WTC11 (cell line): ENCODE measurements at regions not wholly inside any gene's neighbourhood (a gene's known extent, or its start where the extent isn't known, plus 50 kb on each side); places are given as distances from the start of the nearest gene placed in this dataset.

Experiments
- ATAC-seq: fragments of 200-7000 bp; cut with Tn5 transposase; 2 replicates; pipeline ENCODE4 v1.10.0; 2021; ENCODE audit warnings: mild to moderate bottlenecking, moderate library complexity
- CTCF ChIA-PET: fragments of 300-600 bp; sonication (Branson Sonifier 250); formaldehyde crosslinking; loops from one replicate; lab custom pipeline; 2021; ENCODE audit warnings: antibody characterized with exemption; lab: Charles Lee
- POLR2A ChIA-PET: fragments of 350-600 bp; sonication (Branson Sonifier 250); formaldehyde crosslinking; loops from one replicate; lab custom pipeline; 2021; ENCODE audit warnings: antibody characterized with exemption; lab: Charles Lee
- DNase-seq: peaks from one replicate; pipeline ENCODE4 v3.0.0; 2021; ENCODE audit warnings: low spot score
- H3K27ac Mint-ChIP-seq: 2 replicates; pipeline ENCODE4 v1.8.0; 2021; ENCODE audit warnings: mixed read lengths
- H3K27me3 Mint-ChIP-seq: 2 replicates; pipeline ENCODE4 v1.8.0; 2021; ENCODE audit warnings: low read depth, mild to moderate bottlenecking, moderate library complexity, mixed read lengths
- H3K36me3 Mint-ChIP-seq: 2 replicates; pipeline ENCODE4 v1.8.0; 2021; ENCODE audit warnings: mixed read lengths
- H3K4me1 Mint-ChIP-seq: 2 replicates; pipeline ENCODE4 v1.8.0; 2022; ENCODE audit warnings: mixed read lengths
- H3K4me3 Mint-ChIP-seq: 2 replicates; pipeline ENCODE4 v1.8.0; 2021; ENCODE audit warnings: mild to moderate bottlenecking, moderate library complexity, mixed read lengths
- H3K9me3 Mint-ChIP-seq: 2 replicates; pipeline ENCODE4 v1.8.0; 2021; ENCODE audit warnings: mixed read lengths
- AR ChIP-seq: fragments of 250-450 bp; sonication (Bioruptor Pico); IDR thresholded peaks from 2 replicates; pipeline ENCODE4 v1.9.0; 2021; ENCODE audit warnings: mild to moderate bottlenecking
- CTCF ChIP-seq: fragments of 200-600 bp; IDR thresholded peaks from 2 replicates; pipeline ENCODE4 v1.8.0; 2022; ENCODE audit warnings: antibody characterized with exemption
- E2F5 ChIP-seq: sonication (generic); formaldehyde crosslinking; IDR thresholded peaks from 2 replicates; pipeline ENCODE4 v1.8.1; 2022; ENCODE audit warnings: mild to moderate bottlenecking, moderate library complexity, missing genetic modification reagents
- GRHL2 ChIP-seq: fragments of 250-450 bp; sonication (Bioruptor Pico); IDR thresholded peaks from 2 replicates; pipeline ENCODE4 v1.8.0; 2022; ENCODE audit warnings: mild to moderate bottlenecking, moderate library complexity; ENCODE audit not compliant: insufficient replicate concordance, severe bottlenecking
- IRF1 ChIP-seq: sonication (generic); formaldehyde crosslinking; IDR thresholded peaks from 2 replicates; pipeline ENCODE4 v1.8.0; 2023; ENCODE audit warnings: missing genetic modification reagents
- NFE2L1 ChIP-seq: sonication (generic); formaldehyde crosslinking; IDR thresholded peaks from 2 replicates; pipeline ENCODE4 v1.8.1; 2023; ENCODE audit warnings: missing genetic modification reagents
- NFYB ChIP-seq: sonication (generic); formaldehyde crosslinking; conservative IDR thresholded peaks from 2 replicates; pipeline ENCODE4 v1.8.0; 2022; ENCODE audit warnings: low read depth, missing genetic modification reagents
- RELA ChIP-seq: sonication (generic); formaldehyde crosslinking; IDR thresholded peaks from 2 replicates; pipeline ENCODE4 v1.8.1; 2022; ENCODE audit warnings: missing genetic modification reagents, mild to moderate bottlenecking, borderline replicate concordance
- TCF7 ChIP-seq: sonication (generic); formaldehyde crosslinking; IDR thresholded peaks from 2 replicates; pipeline ENCODE4 v1.8.0; 2022; ENCODE audit warnings: mild to moderate bottlenecking, low read depth, missing genetic modification reagents, moderate library complexity
- USF1 ChIP-seq: sonication (generic); formaldehyde crosslinking; IDR thresholded peaks from 2 replicates; pipeline ENCODE4 v1.8.0; 2022; ENCODE audit warnings: mild to moderate bottlenecking, missing genetic modification reagents
- ZNF121 ChIP-seq: sonication (generic); formaldehyde crosslinking; IDR thresholded peaks from 2 replicates; pipeline ENCODE4 v1.8.0; 2023; ENCODE audit warnings: missing genetic modification reagents
- ZNF281 ChIP-seq: sonication (generic); formaldehyde crosslinking; IDR thresholded peaks from 2 replicates; pipeline ENCODE4 v1.8.0; 2023; ENCODE audit warnings: mild to moderate bottlenecking, missing genetic modification reagents
- ZNF532 ChIP-seq: fragments of 250-450 bp; sonication (Bioruptor Pico); IDR thresholded peaks from 2 replicates; pipeline ENCODE4 v1.9.0; 2021; ENCODE audit warnings: mild to moderate bottlenecking, borderline replicate concordance

GRCh38 chr4:183834252-183834651, 70.9 kb upstream of the STOX2 start (continued):
- TF ChIP-seq ZNF281: no peak
- no peak for TF ChIP-seq NFE2L1 (CRISPR knock-in tag)

- peaks cover 13% of the 10 kb centered on the region for H3K4me1 Mint-ChIP-seq
- ChIA-PET CTCF (no interaction called here), POLR2A (no interaction called here)
- H3K9me3 Mint-ChIP-seq: peaks cover 12% of the 10 kb centered on the region; the same call in 1 of the 2 replicates
- no peaks in the 10 kb centered on the region for H3K27me3 Mint-ChIP-seq
- H3K27ac Mint-ChIP-seq: no peak overlapping the region
- H3K4me3 Mint-ChIP-seq: no peak overlapping the region
- TF ChIP-seq CTCF (no peak), AR (CRISPR knock-in tag) (no peak), GRHL2 (CRISPR knock-in tag) (no peak), TCF7 (CRISPR knock-in tag) (no peak), ZNF121 (CRISPR knock-in tag) (no peak), IRF1 (CRISPR knock-in tag) (no peak), NFE2L1 (CRISPR knock-in tag) (no peak), E2F5 (CRISPR knock-in tag) (no peak), USF1 (CRISPR knock-in tag) (no peak), ZNF532 (CRISPR knock-in tag) (no peak), NFYB (no peak), RELA (no peak)
- no peak for DNase-seq
- ATAC-seq: no peak
- H3K36me3 Mint-ChIP-seq: no peaks in the 10 kb centered on the region
Measured at GRCh38 chr4:183837222-183837621, 67.9 kb upstream of the STOX2 start.
